HCT116 (cell line): ENCODE measurements at regions not wholly inside any gene's neighbourhood (a gene's known extent, or its start where the extent isn't known, plus 50 kb on each side); places are given as distances from the start of the nearest gene placed in this dataset.

Source experiments
- ATF3 ChIP-seq: IDR thresholded peaks from 2 replicates; pipeline ENCODE4 v1.6.1; 2012
- CTCF ChIP-seq, 3 experiments: fragments of 200-600 bp in 1 of 3; sonication (generic) in 1 of 3; IDR thresholded peaks in 2 of 3; conservative IDR thresholded peaks in 1 of 3; 2 replicates each; pipeline ENCODE4 v1.5.1; 2012 to 2017; ENCODE audit warnings: low read depth in 2 of 3, low read length in 2 of 3, antibody characterized with exemption in 1 of 3, borderline replicate concordance in 1 of 3, control low read depth in 1 of 3, mild to moderate bottlenecking in 1 of 3, mixed read lengths in 1 of 3, mixed run types in 1 of 3, moderate library complexity in 1 of 3; ENCODE audit not compliant: insufficient read depth in 1 of 3
- EZH2 ChIP-seq: fragments of 200-600 bp; sonication (generic); IDR thresholded peaks from 2 replicates; pipeline ENCODE4 v1.6.1; 2017; ENCODE audit warnings: antibody characterized with exemption, mixed run types
- FOSL1 ChIP-seq: IDR thresholded peaks from 2 replicates; pipeline ENCODE4 v1.6.1; 2012; ENCODE audit warnings: low read depth
- JUND ChIP-seq: IDR thresholded peaks from 2 replicates; pipeline ENCODE4 v1.6.1; 2012
- MAX ChIP-seq: IDR thresholded peaks from 2 replicates; pipeline ENCODE4 v1.6.1; 2012
- POLR2A ChIP-seq: IDR thresholded peaks from 2 replicates; pipeline ENCODE4 v1.7.0; 2011; ENCODE audit warnings: borderline replicate concordance; ENCODE audit not compliant: insufficient read depth, insufficient read length; ENCODE audit errors: extremely low read depth
- POLR2AphosphoS5 ChIP-seq: IDR thresholded peaks from 2 replicates; pipeline ENCODE4 v1.6.1; 2011; ENCODE audit warnings: mild to moderate bottlenecking, low read depth, low read length, moderate library complexity
- RAD21 ChIP-seq: IDR thresholded peaks from 2 replicates; pipeline ENCODE4 v1.6.1; 2012; ENCODE audit warnings: low read depth, mild to moderate bottlenecking
- REST ChIP-seq: IDR thresholded peaks from 2 replicates; pipeline ENCODE4 v1.6.1; 2012; ENCODE audit warnings: low read depth
- SP1 ChIP-seq: IDR thresholded peaks from 2 replicates; pipeline ENCODE4 v1.6.1; 2012; ENCODE audit warnings: low read depth
- ZNF274 ChIP-seq: fragments of 200-500 bp; sonication (Bioruptor generic); IDR thresholded peaks from 2 replicates; pipeline ENCODE4 v1.6.1; 2014; ENCODE audit warnings: mild to moderate bottlenecking, low read depth, low read length, inconsistent platforms

- no peak for TF ChIP-seq RAD21
- no peak for TF ChIP-seq POLR2A
- TF ChIP-seq CTCF (IDR thresholded peaks at IDR 0.05 in 2 of 3, conservative IDR thresholded peaks at IDR 0.05 in 1 of 3; ENCODE audit: borderline replicate concordance in 1 of 3, insufficient read depth in 1 of 3, low read depth in 2 of 3, low read length in 2 of 3): no peak
- no peak for TF ChIP-seq ATF3
- no peak for TF ChIP-seq JUND
- no peak for TF ChIP-seq MAX
- no peak for TF ChIP-seq ZNF274
- TF ChIP-seq FOSL1: no peak
- TF ChIP-seq EZH2: no peak
- no peak for TF ChIP-seq REST
- no peak for TF ChIP-seq POLR2AphosphoS5
- no peak for TF ChIP-seq SP1
These were observed 53.0 kb upstream of the KRR1 start for GRCh38 chr12:75564398-75564797.
